H1 (cell line): ENCODE measurements at regions not wholly inside any gene's neighbourhood (a gene's known extent, or its start where the extent isn't known, plus 50 kb on each side); places are given as distances from the start of the nearest gene placed in this dataset.

Experiments
- BRCA1 ChIP-seq: IDR thresholded peaks from 2 replicates; pipeline ENCODE4 v1.6.1; 2012; ENCODE audit warnings: low read depth, low read length, improper control_type of control experiment
- CBX5 ChIP-seq: fragments of 300-800, 300-1000 bp; sonication (generic); IDR thresholded peaks from 2 replicates; pipeline ENCODE4 v1.7.1; 2016; ENCODE audit warnings: antibody characterized with exemption, low read length, low read depth
- POLR2A ChIP-seq, 2 experiments: IDR thresholded peaks; 1 replicate in 1 of 2; 2 replicates in 1 of 2; pipeline ENCODE4 v1.6.1; 2011; ENCODE audit warnings: low read depth in 2 of 2, low read length in 2 of 2, mild to moderate bottlenecking in 2 of 2; ENCODE audit errors: control extremely low read depth in 1 of 2
- TF ChIP-seq, protein P1 (sequence below): fragments of 300-600 bp; sonication (generic); IDR thresholded peaks from 2 replicates; pipeline ENCODE4 v1.7.1; 2012; ENCODE audit warnings: low read length, moderate library complexity, mild to moderate bottlenecking, inconsistent platforms; ENCODE audit not compliant: insufficient replicate concordance

DNA sequence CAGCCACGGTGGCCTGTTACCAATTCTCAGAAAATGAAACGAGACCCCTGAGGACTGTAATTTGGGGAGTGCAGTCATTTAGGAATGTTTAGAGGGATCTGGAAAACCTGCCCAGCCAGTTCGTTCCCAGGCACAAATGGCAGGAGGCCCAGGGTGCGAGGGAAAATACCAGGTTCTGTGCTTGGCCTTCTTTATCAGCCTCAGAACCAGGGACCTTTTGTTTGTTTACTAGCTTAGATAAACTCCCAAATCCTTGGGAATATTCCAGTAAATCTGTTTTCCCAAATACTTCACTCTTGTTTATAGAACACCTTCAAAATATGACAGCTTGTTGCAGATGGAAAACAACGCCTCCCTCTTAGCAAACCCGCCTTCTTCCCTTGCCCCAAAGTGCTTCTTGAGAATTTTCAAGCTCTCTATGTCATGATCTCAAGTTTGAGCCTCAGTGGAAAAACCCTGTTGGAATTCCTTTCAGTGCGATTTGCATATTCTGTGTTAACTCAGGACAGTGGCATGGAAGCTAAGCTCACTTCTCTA is 400.3 kb upstream of the SMIM21 start (continued):
- TF ChIP-seq, protein P1, sequence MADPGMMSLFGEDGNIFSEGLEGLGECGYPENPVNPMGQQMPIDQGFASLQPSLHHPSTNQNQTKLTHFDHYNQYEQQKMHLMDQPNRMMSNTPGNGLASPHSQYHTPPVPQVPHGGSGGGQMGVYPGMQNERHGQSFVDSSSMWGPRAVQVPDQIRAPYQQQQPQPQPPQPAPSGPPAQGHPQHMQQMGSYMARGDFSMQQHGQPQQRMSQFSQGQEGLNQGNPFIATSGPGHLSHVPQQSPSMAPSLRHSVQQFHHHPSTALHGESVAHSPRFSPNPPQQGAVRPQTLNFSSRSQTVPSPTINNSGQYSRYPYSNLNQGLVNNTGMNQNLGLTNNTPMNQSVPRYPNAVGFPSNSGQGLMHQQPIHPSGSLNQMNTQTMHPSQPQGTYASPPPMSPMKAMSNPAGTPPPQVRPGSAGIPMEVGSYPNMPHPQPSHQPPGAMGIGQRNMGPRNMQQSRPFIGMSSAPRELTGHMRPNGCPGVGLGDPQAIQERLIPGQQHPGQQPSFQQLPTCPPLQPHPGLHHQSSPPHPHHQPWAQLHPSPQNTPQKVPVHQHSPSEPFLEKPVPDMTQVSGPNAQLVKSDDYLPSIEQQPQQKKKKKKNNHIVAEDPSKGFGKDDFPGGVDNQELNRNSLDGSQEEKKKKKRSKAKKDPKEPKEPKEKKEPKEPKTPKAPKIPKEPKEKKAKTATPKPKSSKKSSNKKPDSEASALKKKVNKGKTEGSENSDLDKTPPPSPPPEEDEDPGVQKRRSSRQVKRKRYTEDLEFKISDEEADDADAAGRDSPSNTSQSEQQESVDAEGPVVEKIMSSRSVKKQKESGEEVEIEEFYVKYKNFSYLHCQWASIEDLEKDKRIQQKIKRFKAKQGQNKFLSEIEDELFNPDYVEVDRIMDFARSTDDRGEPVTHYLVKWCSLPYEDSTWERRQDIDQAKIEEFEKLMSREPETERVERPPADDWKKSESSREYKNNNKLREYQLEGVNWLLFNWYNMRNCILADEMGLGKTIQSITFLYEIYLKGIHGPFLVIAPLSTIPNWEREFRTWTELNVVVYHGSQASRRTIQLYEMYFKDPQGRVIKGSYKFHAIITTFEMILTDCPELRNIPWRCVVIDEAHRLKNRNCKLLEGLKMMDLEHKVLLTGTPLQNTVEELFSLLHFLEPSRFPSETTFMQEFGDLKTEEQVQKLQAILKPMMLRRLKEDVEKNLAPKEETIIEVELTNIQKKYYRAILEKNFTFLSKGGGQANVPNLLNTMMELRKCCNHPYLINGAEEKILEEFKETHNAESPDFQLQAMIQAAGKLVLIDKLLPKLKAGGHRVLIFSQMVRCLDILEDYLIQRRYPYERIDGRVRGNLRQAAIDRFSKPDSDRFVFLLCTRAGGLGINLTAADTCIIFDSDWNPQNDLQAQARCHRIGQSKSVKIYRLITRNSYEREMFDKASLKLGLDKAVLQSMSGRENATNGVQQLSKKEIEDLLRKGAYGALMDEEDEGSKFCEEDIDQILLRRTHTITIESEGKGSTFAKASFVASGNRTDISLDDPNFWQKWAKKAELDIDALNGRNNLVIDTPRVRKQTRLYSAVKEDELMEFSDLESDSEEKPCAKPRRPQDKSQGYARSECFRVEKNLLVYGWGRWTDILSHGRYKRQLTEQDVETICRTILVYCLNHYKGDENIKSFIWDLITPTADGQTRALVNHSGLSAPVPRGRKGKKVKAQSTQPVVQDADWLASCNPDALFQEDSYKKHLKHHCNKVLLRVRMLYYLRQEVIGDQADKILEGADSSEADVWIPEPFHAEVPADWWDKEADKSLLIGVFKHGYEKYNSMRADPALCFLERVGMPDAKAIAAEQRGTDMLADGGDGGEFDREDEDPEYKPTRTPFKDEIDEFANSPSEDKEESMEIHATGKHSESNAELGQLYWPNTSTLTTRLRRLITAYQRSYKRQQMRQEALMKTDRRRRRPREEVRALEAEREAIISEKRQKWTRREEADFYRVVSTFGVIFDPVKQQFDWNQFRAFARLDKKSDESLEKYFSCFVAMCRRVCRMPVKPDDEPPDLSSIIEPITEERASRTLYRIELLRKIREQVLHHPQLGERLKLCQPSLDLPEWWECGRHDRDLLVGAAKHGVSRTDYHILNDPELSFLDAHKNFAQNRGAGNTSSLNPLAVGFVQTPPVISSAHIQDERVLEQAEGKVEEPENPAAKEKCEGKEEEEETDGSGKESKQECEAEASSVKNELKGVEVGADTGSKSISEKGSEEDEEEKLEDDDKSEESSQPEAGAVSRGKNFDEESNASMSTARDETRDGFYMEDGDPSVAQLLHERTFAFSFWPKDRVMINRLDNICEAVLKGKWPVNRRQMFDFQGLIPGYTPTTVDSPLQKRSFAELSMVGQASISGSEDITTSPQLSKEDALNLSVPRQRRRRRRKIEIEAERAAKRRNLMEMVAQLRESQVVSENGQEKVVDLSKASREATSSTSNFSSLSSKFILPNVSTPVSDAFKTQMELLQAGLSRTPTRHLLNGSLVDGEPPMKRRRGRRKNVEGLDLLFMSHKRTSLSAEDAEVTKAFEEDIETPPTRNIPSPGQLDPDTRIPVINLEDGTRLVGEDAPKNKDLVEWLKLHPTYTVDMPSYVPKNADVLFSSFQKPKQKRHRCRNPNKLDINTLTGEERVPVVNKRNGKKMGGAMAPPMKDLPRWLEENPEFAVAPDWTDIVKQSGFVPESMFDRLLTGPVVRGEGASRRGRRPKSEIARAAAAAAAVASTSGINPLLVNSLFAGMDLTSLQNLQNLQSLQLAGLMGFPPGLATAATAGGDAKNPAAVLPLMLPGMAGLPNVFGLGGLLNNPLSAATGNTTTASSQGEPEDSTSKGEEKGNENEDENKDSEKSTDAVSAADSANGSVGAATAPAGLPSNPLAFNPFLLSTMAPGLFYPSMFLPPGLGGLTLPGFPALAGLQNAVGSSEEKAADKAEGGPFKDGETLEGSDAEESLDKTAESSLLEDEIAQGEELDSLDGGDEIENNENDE: no peak
- TF ChIP-seq POLR2A (IDR thresholded peaks at IDR 0.05; ENCODE audit: control extremely low read depth in 1 of 2, low read depth in 2 of 2, low read length in 2 of 2) (no peak), CBX5 (no peak), BRCA1 (no peak)
